HG03103 (cell line): ENCODE measurements at regions not wholly inside any gene's neighbourhood (a gene's known extent, or its start where the extent isn't known, plus 50 kb on each side); places are given as distances from the start of the nearest gene placed in this dataset.
"Not testable (repeated sequence)": the region's sequence is repeated elsewhere in the genome, so short reads cannot be mapped to it uniquely, and the experiment has no call there.

ENCODE experiments used
- ATAC-seq: cut with Tn5 transposase; IDR thresholded peaks from one replicate; pipeline ENCODE4 v1.9.1; 2021; ENCODE audit warnings: low read depth; ENCODE audit not compliant: unreplicated experiment

DNA sequence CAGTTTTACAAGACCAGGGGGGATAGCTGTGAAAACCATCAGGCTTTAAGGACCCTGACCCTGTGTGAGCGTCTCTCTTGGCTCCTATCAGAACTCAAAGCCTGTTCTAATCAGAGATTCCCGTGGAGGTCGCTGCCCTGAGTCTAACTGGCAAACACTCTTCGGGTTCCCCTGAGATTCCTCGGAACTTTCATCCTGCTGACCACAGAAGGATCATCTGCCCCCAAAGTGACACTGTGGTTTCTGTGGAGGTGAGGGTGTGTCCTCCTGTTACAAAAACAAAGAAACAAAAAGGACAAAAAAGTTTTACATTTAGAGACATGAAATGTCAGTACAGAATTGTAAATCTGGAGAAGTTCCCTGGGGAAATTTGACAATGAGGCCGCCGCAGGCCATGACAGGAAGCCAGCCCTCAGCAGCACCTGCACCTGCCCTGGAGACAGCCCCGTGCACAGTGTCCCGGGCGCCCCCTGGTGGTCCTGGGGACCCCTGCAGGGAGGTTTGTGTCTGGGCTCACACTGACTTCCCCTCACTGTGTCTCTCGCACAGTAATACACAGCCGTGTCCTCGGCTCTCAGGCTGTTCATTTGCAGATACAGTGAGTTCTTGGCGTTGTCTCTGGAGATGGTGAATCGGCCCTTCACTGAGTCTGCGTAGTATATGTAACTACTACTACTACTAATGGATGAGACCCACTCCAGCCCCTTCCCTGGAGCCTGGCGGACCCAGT, 708.3 kb downstream of the TMEM121 start:
- not testable (repeated sequence) for ATAC-seq

DNA sequence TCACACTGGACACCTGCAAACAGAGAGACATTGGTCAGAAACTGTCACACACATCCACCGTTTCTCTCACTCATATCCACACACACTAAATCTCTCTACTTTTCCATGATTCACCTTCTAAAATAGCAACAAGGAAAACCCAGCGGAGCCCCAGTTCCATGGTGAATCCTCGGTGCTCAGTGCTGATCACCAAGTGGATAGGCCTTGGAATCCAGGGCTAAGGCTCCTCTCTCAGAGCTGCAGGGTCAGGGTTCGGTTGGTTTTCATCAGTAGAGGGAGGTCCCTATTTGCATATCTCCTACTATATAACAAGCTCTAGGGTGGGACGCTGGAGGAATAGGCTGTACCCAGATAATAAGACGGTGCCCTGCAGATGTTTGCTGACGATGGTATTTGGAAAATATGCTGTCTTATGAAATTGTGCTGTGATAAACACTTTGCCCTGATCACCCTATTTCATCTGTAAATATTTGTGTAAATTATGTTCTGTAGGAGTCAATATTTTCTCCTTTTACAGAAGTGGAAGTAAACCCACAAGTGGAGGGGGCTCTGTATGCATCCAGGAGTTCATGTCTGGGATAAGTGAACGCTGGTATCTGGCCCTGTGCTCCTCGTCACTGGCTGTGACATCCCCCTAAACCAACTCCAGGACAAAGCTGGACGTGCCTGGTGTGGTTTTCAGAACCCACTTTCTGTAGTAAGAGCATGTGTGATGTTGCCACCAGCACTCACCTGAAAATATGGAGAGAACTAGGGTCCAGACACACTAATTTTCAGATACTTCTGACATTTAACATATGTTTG, 709.2 kb downstream of the TMEM121 start:
- ATAC-seq: no peak

DNA sequence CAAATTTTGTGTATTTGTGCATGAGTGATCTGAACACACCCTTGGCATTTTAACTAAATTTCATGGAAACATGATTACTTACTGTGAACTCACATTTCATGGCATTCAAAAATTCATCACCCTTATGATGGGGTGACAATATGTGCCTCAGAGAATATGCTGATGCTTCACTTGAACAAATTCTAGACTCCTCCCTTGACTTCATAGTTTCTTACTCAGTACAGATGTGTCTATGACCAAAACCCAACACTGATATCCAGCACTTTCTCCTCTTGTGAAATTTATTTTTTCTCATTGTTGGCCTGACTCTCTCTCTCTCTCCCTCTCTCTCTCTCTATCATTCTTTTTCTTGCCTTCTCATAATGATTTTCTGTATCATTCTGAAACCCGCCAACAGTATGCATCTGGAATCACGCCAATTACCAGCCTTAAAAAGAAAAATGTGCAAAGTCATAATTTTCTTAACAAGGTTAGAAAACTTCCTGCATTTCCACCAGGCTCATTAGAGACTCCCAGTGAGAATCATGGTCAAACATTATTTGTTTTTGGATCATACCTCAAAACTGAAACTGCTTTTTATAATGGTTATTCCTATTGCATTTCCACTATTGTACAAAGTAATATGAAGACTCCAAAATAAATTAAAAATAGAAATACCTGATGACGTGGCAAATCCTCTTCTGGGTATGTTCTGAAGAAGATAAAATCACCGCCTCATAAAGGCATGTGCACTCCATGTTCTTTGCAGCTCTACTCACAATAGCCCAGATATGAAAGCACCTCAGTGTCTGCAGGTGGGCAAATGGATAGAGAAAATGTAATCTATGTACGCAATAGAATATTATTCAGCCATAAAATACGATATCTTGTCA, 722.2 kb downstream of the TMEM121 start:
- no peak for ATAC-seq

DNA sequence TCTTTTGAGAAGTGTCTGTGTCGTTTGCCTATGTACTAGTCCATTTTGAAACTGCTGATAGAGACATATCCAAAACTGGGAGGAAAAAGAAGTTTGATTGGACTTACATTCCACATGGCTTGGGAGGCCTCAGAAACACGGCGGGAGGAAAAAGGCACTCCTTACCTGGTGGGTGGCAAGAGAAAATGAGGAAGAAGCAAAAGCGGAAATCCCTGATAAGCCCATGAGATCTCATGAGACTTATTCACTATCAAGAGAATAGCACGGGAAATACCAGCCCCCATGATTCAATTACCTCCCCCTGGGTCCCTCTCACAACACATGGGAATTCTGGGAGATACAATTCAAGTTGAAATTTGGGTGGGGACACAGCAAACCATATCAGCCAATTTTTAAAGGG, 727.6 kb downstream of the TMEM121 start:
- ATAC-seq: not testable (repeated sequence)

DNA sequence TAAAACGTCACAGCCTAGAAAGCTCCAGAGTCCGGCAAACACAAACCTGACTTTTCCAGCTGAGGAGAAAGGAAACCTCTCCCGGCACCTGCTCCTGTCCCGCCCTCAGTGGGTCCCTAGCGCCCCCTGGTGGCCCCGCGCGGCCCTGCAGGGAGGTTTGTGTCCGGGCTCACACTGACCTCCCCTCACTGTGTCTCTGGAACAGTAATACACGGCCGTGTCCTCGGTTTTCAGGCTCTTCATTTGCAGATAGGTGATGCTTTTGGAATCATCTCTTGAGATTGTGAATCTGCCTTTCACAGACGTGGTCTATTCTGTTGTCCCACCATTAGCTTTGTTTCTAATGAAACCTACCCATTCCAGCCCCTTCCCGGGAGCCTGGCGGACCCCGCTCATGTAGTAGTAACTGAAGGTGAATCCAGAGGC, 731.2 kb downstream of the TMEM121 start:
- ATAC-seq: not testable (repeated sequence)

DNA sequence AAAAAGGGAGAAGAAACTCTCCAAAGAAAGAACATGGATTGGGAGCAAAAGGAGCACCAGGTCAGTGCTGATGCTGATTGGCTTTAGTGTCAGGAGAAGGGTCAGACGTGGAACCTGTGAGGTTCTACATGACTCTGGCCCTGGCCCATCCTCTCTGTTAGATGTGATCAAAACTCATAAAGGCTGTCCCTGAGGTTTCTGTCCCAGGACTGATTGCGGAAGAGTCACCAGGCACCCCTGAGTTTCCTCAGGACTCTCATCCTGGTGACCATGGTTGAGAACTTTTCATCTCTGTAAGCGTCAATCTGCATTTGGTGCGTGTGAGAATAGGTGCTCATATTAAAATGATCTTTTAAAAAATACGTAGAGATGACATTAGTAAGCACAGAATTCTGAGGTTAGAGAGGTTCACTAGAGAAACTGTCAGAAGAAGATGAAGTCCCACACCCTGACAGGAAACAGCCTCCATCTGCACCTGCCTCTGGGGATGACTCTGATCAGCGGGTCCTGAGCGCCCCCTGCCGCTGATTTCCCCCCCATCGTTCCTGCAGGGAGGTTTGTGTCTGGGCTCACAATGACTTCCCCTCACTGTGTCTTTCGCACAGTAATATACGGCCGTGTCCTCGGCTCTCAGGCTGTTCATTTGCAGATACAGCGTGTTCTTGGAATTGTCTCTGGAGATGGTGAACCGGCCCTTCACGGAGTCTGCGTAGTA, 741.8 kb downstream of the TMEM121 start:
- ATAC-seq: no peak

DNA sequence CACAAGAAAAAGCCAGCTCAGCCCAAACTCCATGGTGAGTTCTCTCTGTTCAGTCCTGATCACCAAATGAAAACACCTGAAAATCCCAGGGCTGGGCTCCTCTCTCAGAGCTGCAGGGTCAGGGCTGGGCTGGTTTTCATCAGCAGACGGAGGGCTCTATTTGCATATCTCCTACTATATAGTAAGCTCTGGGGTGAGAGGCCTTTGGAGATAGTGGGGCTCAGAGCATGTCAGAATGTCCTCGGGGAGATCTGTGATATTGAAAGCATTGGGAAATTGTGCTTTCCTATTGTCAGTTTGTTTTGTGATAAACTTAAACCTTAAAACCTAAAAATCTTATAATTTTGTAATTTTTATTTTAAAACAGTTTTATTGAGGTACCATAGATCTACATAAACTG, 742.6 kb downstream of the TMEM121 start:
- ATAC-seq: no peak

DNA sequence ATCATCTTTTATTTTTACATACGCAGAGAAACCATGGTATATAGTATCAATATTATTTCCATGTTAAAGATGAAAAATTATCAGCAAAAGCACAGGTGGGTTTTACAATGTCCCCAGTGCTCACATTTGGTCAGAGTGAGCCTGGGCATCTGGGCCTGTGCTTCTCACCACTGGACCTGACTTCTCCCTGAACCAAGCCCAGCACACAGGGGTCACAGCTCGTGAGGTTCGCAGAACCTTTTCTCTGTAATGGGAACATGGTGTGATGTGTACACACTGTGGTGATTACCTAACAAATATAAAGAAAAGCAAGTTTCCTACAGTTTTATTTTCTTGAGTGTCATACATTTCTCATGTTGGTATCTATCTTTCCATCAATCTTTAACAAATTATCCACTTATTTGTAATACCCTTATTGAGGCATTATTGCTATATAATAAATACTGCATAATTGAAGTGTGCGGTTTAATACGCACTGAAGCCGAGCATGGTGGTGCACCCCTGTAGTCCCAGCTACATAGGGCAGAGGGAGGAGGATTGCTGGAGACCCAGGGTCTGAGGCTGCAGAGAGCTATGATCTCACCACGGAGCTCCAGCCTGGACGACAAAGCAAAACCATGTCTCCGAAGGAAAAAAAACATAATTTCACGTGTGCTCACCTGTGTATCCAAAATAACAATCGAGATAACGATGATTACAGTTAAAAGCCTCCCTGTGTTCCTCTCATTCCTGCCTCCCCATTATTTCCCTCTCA, 743.2 kb downstream of the TMEM121 start:
- ATAC-seq: no peak

DNA sequence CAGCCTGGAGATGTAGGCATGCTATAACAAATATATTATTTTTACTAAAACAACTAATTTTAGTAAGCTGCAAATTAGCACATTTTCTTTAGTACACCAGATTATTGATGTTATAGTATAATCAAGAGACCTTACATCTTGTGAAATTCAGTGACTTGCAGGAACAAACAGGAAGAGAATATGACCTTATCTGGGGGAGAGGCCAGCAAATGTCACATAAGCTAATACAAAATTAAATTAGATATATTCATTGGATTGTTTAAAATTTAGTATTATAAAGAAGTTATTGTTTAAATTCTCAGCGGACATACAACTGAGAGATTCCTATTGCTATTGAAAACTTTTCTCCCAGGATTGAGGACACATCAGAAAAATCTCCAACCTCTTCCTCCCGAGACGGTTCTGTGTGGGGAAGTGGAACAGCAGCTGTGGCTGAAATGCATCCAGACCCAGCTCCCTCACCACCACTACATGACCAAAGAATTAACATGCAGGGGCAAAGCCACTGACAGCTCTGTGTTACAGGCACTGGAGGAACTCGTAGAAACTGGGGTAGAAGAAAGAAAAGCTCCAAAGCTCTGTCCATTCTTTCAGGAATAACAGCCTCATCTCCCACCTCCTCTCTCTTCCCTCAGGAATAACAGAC, 744.2 kb downstream of the TMEM121 start:
- ATAC-seq: not testable (repeated sequence)

DNA sequence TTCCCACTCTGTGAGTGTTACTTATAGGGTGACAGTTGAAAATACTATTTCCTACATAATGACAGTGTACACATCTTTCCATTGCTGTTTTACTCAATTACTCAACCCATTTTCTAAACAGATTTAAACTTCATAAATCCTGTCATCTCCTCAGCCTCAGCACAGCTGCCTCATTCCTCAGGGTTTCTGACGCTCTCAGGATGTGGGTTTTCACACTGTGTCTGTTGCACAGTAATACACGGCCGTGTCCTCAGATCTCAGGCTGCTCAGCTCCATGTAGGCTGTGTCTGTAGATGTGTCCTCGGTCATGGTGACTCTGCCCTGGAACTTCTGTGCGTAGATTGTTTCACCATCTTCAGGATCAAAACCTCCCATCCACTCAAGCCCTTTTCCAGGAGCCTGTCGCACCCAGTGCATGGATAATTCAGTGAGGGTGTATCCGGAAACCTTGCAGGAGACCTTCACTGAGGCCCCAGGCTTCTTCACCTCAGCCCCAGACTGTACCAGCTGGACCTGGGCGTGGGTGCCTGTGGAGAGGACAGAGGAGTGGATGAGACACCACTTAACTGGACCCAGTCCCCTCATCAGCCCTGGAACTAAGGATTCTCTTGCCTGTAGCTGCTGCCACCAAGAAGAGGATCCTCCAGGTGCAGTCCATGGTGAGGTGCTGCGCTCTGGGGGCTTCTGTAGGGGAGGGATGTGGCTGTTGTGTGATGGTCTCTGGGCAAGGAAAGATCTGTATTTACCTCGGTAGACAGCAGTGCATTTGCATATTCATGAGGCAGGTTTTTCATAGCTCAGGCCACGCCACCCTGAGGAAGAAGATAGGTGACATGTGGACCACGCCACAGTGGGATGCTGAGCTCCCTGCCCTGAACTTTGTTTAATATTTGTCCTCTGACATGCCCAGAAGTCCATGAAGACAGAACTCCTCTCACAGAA, 750.2 kb downstream of the TMEM121 start:
- no peak for ATAC-seq

DNA sequence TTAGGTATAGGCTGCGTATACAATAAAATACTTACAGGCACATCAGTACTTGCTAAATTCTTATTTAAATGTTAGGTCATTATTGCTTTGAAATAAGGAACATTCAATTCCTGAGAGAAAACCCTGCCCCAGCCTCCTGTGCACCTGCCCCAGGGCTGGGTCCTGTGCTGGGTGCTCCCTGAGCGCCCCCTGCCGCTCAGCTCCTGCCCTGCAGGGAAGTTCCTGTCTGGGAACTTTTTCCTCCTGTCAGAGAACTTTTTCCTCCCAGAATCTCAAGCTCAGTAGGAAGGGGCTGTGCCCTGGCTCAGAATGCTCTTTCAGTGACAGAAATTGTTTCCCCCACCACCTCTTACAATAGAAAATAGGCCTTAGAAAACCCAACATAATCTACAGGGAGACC, 751.1 kb downstream of the TMEM121 start:
- no peak for ATAC-seq

DNA sequence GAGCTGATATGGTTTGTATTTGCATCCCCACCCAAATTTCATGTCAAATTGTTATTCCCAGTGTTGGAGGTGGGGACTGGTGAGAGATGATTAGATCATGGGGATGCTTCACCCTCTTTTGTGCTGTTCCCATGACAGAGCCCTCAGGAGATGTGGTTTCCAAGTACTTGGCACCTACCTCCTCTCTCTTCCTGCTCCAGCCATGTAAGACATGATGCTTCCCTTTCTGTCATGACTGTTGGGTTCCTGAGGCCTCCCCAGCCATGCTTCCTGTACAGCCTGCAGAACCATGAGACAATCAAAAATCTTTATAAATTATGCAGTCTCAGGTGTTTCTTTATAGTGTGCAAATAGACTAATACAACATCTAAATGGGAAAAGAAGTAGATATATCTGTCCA, 754.5 kb downstream of the TMEM121 start:
- ATAC-seq: no peak

DNA sequence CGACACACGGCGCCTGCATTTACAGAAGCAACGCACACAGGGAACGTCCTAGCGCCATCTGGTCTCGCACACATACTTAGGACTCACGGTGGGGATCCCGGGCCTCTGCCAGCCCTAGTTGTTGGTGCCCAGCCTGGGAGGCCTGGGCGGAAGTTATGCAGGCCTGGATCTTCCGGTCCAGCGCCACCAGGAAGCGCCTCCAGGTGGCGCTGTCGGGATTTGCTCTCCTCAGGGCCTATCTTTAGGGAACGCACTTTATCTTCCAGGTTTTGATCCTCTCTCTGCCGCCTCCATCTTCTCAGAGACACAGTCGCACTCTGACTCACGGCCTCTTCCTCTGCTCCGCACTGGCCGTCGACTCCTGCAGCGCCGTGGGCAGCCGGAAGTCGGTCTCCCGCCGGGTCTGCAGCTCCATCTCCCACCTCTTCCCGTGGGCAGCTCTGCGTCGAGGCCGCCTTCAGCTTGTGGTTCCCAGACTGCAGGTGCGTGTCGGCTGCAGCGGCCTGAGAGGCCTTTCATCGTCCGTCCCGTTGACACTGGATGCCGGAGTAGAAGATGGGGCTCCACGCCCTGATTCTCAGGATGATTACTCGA, 760.4 kb downstream of the TMEM121 start:
- ATAC-seq: no peak

DNA sequence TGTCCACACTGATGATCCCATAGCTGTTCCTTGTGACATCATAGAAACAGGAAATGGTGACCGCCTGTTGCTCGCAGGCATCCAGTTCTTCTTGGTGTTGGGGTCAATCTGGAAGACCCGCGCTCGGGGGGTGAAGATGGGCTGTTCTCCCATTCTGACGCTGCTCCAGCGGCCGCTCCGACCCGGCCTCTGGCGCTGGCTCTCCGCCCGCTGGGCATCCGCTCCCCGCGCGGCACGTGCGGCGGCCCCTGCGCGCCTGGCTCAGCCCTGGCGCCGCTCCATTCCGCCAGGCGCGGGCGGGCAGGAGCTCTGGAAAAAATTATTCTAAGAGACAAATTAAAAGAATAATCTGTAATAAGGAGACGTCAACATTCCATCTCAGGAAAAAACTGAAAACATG, 761.1 kb downstream of the TMEM121 start:
- ATAC-seq: no peak

DNA sequence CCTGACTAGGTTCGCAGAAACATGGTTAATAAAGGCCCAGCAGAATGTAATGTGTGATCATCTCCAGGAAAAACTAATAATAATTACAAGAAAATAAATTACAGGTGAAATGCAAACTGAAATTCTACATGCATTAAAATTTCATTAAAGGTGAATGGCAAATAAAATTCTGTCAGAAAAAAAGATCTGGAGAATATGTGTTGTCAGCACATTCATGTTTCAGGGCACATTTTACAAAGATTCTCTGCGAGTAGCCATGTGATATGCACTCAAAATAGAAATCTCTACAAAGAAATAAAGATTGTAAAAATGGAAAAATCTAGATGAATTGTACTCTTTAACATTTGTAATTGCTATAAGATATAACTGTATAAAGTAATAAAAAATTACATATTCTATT, 765.2 kb downstream of the TMEM121 start:
- ATAC-seq: no peak

DNA sequence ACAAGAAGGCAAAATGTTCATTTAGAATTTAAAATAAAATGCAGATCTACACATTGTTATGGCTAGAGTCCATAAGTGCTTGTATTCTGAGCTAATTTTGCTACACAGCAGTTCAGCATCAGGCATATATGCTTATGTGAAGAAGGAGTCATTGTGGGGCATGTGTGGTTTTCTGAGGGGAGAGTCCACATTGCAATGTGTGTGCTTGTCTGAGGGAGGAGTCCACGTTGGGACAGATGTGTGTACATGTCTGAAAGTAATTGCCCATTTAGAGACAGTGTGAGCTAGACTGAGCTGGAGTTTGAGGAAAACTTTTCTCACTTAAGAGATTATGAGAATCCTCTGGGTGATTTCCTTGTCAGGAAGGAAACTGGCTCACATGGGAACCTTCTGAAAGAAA, 767.9 kb downstream of the TMEM121 start:
- no peak for ATAC-seq

DNA sequence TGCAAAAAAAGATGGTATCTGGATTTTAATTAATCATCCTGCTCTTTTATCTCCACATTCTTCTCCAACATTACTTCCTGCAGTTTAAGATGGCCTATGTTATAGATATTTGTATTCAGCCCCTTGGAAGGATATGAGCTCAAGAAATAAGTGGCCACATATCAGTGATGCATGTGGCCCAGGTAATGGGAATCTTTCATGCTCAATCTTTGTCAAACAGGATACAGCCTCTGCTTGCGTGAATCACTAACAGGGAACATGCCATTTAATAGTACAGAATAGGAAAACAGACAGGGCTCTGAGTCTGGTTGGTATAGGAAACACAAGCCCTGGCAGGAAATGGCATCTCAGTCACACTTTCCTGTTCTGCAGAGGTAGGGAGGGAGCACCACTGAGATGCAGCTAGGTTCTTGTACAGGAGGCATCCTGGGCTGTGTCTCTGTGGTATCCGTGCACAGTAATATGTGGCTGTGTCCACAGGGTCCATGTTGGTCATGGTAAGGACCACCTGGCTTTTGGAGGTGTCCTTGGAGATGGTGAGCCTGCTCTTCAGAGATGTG, 774.6 kb downstream of the TMEM121 start:
- not testable (repeated sequence) for ATAC-seq
